GM21390 (cell line): ENCODE measurements at regions not wholly inside any gene's neighbourhood (a gene's known extent, or its start where the extent isn't known, plus 50 kb on each side); places are given as distances from the start of the nearest gene placed in this dataset.
"Not testable (repeated sequence)": the region's sequence is repeated elsewhere in the genome, so short reads cannot be mapped to it uniquely, and the experiment has no call there.

ENCODE experiments used
- ATAC-seq: cut with Tn5 transposase; IDR thresholded peaks from one replicate; pipeline ENCODE4 v1.9.1; 2021; ENCODE audit not compliant: unreplicated experiment

GRCh38 chr4:72942565-72942964, 127.0 kb downstream of the COX18 start:
- no peak for ATAC-seq

- no peak for ATAC-seq
Observed at GRCh38 chr4:72938516-72938915, 131.0 kb downstream of the COX18 start.

- no peak for ATAC-seq
Observed at GRCh38 chr4:72935462-72935861, 134.1 kb downstream of the COX18 start.

GRCh38 chr4:72933029-72933428, 136.5 kb downstream of the COX18 start:
- no peak for ATAC-seq

- ATAC-seq: no peak
Observed at GRCh38 chr4:72931346-72931745, 138.2 kb downstream of the COX18 start.

- ATAC-seq: not testable (repeated sequence)
Observed at GRCh38 chr4:72929596-72930274, 139.8 kb downstream of the COX18 start.

GRCh38 chr4:72924814-72925213, 144.7 kb downstream of the COX18 start:
- no peak for ATAC-seq

- ATAC-seq: no peak
Observed at GRCh38 chr4:72919937-72920336, 149.6 kb downstream of the COX18 start.

- no peak for ATAC-seq
Observed at GRCh38 chr4:72919464-72919863, 150.1 kb downstream of the COX18 start.

- ATAC-seq: no peak
Observed at GRCh38 chr4:72918362-72918761, 151.2 kb downstream of the COX18 start.

- no peak for ATAC-seq
Observed at GRCh38 chr4:72911316-72911715, 158.2 kb downstream of the COX18 start.

- ATAC-seq: no peak
Observed at GRCh38 chr4:72909461-72909860, 160.1 kb downstream of the COX18 start.

- ATAC-seq: no peak
Observed at GRCh38 chr4:72902354-72902753, 167.2 kb downstream of the COX18 start.

- no peak for ATAC-seq
Observed at GRCh38 chr4:72901553-72901952, 168.0 kb downstream of the COX18 start.

- no peak for ATAC-seq
Observed at GRCh38 chr4:72900952-72901351, 168.6 kb downstream of the COX18 start.

- ATAC-seq: no peak
Observed at GRCh38 chr4:72899621-72900020, 169.9 kb downstream of the COX18 start.

- no peak for ATAC-seq
Observed at GRCh38 chr4:72899214-72899613, 170.3 kb downstream of the COX18 start.

- no peak for ATAC-seq
Observed at GRCh38 chr4:72896515-72896914, 173.0 kb downstream of the COX18 start.

- ATAC-seq: no peak
Observed at GRCh38 chr4:72895408-72895807, 174.1 kb downstream of the COX18 start.

- ATAC-seq: no peak
Observed at GRCh38 chr4:72893354-72894066, 176.0 kb downstream of the COX18 start.

- no peak for ATAC-seq
Observed at GRCh38 chr4:72888331-72888730, 181.2 kb downstream of the COX18 start.

- no peak for ATAC-seq
Observed at GRCh38 chr4:72887152-72887551, 182.4 kb downstream of the COX18 start.

GRCh38 chr4:72886602-72887001, 182.9 kb downstream of the COX18 start:
- no peak for ATAC-seq
